GM23338 (cell line): ENCODE measurements at regions not wholly inside any gene's neighbourhood (a gene's known extent, or its start where the extent isn't known, plus 50 kb on each side); places are given as distances from the start of the nearest gene placed in this dataset.

ENCODE experiments used
- ATAC-seq: fragments of 200-7000 bp; cut with Tn5 transposase; 3 replicates; pipeline ENCODE4 v1.9.1; 2020
- DNase-seq: peaks from one replicate; pipeline ENCODE4 v3.0.0-alpha.2; 2015; ENCODE audit warnings: low spot score
- H2AFZ ChIP-seq: fragments of 200-600 bp; sonication (generic); 2 replicates; pipeline ENCODE4 v1.8.0; 2016; ENCODE audit warnings: antibody characterized with exemption, mild to moderate bottlenecking, moderate library complexity
- H3F3A ChIP-seq: fragments of 200-600 bp; sonication (generic); replicated peaks from 2 replicates; pipeline ENCODE4 v1.8.0; 2017; ENCODE audit warnings: antibody characterized with exemption, mixed run types, low read depth
- H3K27ac ChIP-seq: fragments of 200-600 bp; sonication (generic); 2 replicates; pipeline ENCODE4 v1.6.1; 2016; ENCODE audit warnings: low read depth
- H3K27me3 ChIP-seq: fragments of 200-600 bp; sonication (generic); 2 replicates; pipeline ENCODE4 v1.8.0; 2016; ENCODE audit warnings: mild to moderate bottlenecking, mixed run types, moderate library complexity; ENCODE audit not compliant: insufficient read depth
- H3K36me3 ChIP-seq: fragments of 200-600 bp; sonication (generic); 2 replicates; pipeline ENCODE4 v1.8.0; 2016; ENCODE audit warnings: mild to moderate bottlenecking; ENCODE audit not compliant: insufficient read depth
- H3K4me1 ChIP-seq: fragments of 200-600 bp; sonication (generic); 2 replicates; pipeline ENCODE4 v1.8.0; 2016; ENCODE audit warnings: mild to moderate bottlenecking, moderate library complexity; ENCODE audit not compliant: insufficient read depth
- H3K4me2 ChIP-seq: fragments of 200-600 bp; sonication (generic); 2 replicates; pipeline ENCODE4 v1.7.1; 2017; ENCODE audit warnings: mixed run types
- H3K4me3 ChIP-seq: fragments of 200-600 bp; sonication (generic); 2 replicates; pipeline ENCODE4 v1.6.1; 2016; ENCODE audit warnings: mixed run types
- H3K79me2 ChIP-seq: fragments of 200-600 bp; sonication (generic); replicated peaks from 2 replicates; pipeline ENCODE4 v1.8.0; 2017; ENCODE audit warnings: mild to moderate bottlenecking; ENCODE audit not compliant: insufficient read depth
- H3K9me2 ChIP-seq: fragments of 200-600 bp; sonication (generic); 2 replicates; pipeline ENCODE4 v1.8.0; 2017; ENCODE audit not compliant: insufficient read depth
- H4K20me1 ChIP-seq: fragments of 200-600 bp; sonication (generic); replicated peaks from 2 replicates; pipeline ENCODE4 v1.8.0; 2017; ENCODE audit warnings: mild to moderate bottlenecking; ENCODE audit not compliant: insufficient read depth
- H3K27ac Mint-ChIP-seq: 2 replicates; pipeline ENCODE4 v1.8.0; 2020; ENCODE audit warnings: inconsistent platforms, mild to moderate bottlenecking, moderate library complexity, mixed read lengths
- H3K27me3 Mint-ChIP-seq: 3 replicates; pipeline ENCODE4 v1.8.0; 2022; ENCODE audit warnings: low read depth, mild to moderate bottlenecking, moderate library complexity, mixed read lengths, inconsistent platforms; ENCODE audit not compliant: insufficient read depth, poor library complexity
- H3K36me3 Mint-ChIP-seq: 3 replicates; pipeline ENCODE4 v1.8.0; 2021; ENCODE audit warnings: low read depth, mild to moderate bottlenecking, inconsistent platforms, moderate library complexity, mixed read lengths
- H3K4me1 Mint-ChIP-seq: 3 replicates; pipeline ENCODE4 v1.8.0; 2020; ENCODE audit warnings: mild to moderate bottlenecking, inconsistent platforms, mixed read lengths
- H3K4me3 Mint-ChIP-seq: 3 replicates; pipeline ENCODE4 v1.8.0; 2021; ENCODE audit warnings: moderate library complexity, mild to moderate bottlenecking, inconsistent platforms, mixed read lengths
- H3K9me3 Mint-ChIP-seq: 3 replicates; pipeline ENCODE4 v1.8.0; 2020; ENCODE audit warnings: moderate library complexity, mild to moderate bottlenecking, inconsistent platforms, mixed read lengths
- CREB1 ChIP-seq: fragments of 250-450 bp; sonication (Bioruptor Pico); IDR thresholded peaks from 2 replicates; pipeline ENCODE4 v1.5.0; 2020; ENCODE audit warnings: low read depth, mild to moderate bottlenecking, moderate library complexity
- EZH2 ChIP-seq: fragments of 200-600 bp; sonication (generic); IDR thresholded peaks from one replicate; pipeline ENCODE4 v1.8.0; 2017; ENCODE audit warnings: antibody characterized with exemption, mild to moderate bottlenecking, low read depth; ENCODE audit not compliant: unreplicated experiment
- JUNB ChIP-seq: IDR thresholded peaks from one replicate; pipeline ENCODE4 v1.6.1; 2016; ENCODE audit warnings: antibody characterized with exemption; ENCODE audit not compliant: unreplicated experiment
- ZNF114 ChIP-seq: fragments of 250-450 bp; sonication (Bioruptor Pico); IDR thresholded peaks from 2 replicates; pipeline ENCODE4 v1.5.0; 2020; ENCODE audit warnings: mild to moderate bottlenecking, moderate library complexity
- TF ChIP-seq, protein P1 (sequence below): fragments of 250-450 bp; sonication (Bioruptor Pico); IDR thresholded peaks from 2 replicates; pipeline ENCODE4 v1.5.0; 2020; ENCODE audit warnings: mild to moderate bottlenecking, moderate library complexity
- TF ChIP-seq, protein P2 (sequence below), 2 experiments: fragments of 200-600 bp in 1 of 2; sonication (generic) in 1 of 2; conservative IDR thresholded peaks; 2 replicates each; pipeline versions ENCODE4 v1.5.1 to v1.6.1; 2016 to 2017; ENCODE audit warnings: antibody characterized with exemption in 2 of 2, low read depth in 2 of 2, mild to moderate bottlenecking in 2 of 2, moderate library complexity in 1 of 2

DNA sequence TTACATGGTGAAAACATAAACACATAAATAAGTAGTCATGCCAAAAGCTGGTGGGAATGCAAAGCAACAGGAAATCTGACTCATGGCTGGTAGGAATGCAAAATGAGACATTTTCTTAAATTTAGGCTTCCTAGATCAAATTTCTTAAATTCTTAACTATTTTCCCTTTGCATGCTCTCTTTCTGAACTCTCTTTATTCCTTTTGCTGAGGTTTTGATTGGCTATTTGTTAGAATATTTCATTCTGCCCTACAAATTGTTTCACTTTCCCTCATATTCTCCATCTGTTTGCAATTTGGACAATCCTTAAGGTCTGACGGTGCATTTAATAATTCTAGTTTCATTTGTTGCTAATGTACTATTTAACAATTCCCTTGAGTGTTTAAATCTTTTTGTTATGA lies 437.5 kb upstream of the RGS17 start (continued):
- TF ChIP-seq, protein P1, sequence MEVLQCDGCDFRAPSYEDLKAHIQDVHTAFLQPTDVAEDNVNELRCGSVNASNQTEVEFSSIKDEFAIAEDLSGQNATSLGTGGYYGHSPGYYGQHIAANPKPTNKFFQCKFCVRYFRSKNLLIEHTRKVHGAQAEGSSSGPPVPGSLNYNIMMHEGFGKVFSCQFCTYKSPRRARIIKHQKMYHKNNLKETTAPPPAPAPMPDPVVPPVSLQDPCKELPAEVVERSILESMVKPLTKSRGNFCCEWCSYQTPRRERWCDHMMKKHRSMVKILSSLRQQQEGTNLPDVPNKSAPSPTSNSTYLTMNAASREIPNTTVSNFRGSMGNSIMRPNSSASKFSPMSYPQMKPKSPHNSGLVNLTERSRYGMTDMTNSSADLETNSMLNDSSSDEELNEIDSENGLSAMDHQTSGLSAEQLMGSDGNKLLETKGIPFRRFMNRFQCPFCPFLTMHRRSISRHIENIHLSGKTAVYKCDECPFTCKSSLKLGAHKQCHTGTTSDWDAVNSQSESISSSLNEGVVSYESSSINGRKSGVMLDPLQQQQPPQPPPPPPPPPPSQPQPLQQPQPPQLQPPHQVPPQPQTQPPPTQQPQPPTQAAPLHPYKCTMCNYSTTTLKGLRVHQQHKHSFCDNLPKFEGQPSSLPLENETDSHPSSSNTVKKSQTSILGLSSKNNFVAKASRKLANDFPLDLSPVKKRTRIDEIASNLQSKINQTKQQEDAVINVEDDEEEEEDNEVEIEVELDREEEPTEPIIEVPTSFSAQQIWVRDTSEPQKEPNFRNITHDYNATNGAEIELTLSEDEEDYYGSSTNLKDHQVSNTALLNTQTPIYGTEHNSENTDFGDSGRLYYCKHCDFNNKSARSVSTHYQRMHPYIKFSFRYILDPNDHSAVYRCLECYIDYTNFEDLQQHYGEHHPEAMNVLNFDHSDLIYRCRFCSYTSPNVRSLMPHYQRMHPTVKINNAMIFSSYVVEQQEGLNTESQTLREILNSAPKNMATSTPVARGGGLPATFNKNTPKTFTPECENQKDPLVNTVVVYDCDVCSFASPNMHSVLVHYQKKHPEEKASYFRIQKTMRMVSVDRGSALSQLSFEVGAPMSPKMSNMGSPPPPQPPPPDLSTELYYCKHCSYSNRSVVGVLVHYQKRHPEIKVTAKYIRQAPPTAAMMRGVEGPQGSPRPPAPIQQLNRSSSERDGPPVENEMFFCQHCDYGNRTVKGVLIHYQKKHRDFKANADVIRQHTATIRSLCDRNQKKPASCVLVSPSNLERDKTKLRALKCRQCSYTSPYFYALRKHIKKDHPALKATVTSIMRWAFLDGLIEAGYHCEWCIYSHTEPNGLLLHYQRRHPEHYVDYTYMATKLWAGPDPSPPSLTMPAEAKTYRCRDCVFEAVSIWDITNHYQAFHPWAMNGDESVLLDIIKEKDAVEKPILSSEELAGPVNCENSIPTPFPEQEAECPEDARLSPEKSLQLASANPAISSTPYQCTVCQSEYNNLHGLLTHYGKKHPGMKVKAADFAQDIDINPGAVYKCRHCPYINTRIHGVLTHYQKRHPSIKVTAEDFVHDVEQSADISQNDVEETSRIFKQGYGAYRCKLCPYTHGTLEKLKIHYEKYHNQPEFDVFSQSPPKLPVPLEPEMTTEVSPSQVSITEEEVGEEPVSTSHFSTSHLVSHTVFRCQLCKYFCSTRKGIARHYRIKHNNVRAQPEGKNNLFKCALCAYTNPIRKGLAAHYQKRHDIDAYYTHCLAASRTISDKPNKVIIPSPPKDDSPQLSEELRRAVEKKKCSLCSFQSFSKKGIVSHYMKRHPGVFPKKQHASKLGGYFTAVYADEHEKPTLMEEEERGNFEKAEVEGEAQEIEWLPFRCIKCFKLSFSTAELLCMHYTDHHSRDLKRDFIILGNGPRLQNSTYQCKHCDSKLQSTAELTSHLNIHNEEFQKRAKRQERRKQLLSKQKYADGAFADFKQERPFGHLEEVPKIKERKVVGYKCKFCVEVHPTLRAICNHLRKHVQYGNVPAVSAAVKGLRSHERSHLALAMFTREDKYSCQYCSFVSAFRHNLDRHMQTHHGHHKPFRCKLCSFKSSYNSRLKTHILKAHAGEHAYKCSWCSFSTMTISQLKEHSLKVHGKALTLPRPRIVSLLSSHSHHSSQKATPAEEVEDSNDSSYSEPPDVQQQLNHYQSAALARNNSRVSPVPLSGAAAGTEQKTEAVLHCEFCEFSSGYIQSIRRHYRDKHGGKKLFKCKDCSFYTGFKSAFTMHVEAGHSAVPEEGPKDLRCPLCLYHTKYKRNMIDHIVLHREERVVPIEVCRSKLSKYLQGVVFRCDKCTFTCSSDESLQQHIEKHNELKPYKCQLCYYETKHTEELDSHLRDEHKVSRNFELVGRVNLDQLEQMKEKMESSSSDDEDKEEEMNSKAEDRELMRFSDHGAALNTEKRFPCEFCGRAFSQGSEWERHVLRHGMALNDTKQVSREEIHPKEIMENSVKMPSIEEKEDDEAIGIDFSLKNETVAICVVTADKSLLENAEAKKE (CRISPR knock-in tag): no peak

DNA sequence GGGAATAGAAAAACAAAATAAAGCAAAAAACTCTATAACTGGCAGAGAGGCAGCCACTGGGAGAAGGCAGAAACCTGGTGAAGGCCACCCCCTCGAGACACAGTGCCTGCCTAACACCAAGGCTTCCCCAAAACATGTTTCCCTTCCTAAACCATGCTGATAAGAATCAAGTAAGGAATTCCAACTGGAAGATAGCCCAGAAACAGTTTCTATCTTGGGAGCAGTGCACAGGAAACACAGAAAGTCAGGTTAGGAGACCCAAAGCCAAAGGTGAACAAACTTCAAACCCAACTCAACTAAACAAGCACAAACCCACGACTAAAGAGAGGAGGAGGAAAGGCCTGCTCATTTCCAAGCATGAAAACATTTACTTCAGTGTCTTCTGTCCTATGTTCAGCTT lies 433.7 kb upstream of the RGS17 start:
- H3K4me3 Mint-ChIP-seq: no peak overlapping the region
- no peaks in the 10 kb centered on the region for H4K20me1 ChIP-seq
- H3F3A ChIP-seq: no peaks in the 10 kb centered on the region
- no peaks in the 10 kb centered on the region for H3K27me3 Mint-ChIP-seq
- ATAC-seq (no peak), DNase-seq (no peak)
- 0 out of 2 replicates have a peak, but pooled peaks cover 1% of the 10 kb centered on the region for H3K9me2 ChIP-seq
- TF ChIP-seq CREB1 (CRISPR knock-in tag) (no peak), JUNB (no peak), EZH2 (no peak), ZNF114 (CRISPR knock-in tag) (no peak)
- TF ChIP-seq, protein P1 (CRISPR knock-in tag): no peak
- TF ChIP-seq, protein P2, sequence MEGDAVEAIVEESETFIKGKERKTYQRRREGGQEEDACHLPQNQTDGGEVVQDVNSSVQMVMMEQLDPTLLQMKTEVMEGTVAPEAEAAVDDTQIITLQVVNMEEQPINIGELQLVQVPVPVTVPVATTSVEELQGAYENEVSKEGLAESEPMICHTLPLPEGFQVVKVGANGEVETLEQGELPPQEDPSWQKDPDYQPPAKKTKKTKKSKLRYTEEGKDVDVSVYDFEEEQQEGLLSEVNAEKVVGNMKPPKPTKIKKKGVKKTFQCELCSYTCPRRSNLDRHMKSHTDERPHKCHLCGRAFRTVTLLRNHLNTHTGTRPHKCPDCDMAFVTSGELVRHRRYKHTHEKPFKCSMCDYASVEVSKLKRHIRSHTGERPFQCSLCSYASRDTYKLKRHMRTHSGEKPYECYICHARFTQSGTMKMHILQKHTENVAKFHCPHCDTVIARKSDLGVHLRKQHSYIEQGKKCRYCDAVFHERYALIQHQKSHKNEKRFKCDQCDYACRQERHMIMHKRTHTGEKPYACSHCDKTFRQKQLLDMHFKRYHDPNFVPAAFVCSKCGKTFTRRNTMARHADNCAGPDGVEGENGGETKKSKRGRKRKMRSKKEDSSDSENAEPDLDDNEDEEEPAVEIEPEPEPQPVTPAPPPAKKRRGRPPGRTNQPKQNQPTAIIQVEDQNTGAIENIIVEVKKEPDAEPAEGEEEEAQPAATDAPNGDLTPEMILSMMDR (conservative IDR thresholded peaks at IDR 0.05; ENCODE audit: low read depth in 2 of 2): no peak
- H3K9me3 Mint-ChIP-seq: no peaks in the 10 kb centered on the region
- H3K27me3 ChIP-seq: no peaks in the 10 kb centered on the region
- H3K4me3 ChIP-seq: no peak overlapping the region
- no peak overlapping the region for H3K27ac Mint-ChIP-seq
- no peak overlapping the region for H3K27ac ChIP-seq
- H3K4me2 ChIP-seq: no peak overlapping the region
- no peaks in the 10 kb centered on the region for H3K4me1 Mint-ChIP-seq
- no peaks in the 10 kb centered on the region for H3K4me1 ChIP-seq
- no peaks in the 10 kb centered on the region for H3K36me3 ChIP-seq
- no peaks in the 10 kb centered on the region for H3K79me2 ChIP-seq
- no peaks in the 10 kb centered on the region for H3K36me3 Mint-ChIP-seq
- no peak overlapping the region for H2AFZ ChIP-seq
